HG02678 (cell line): ENCODE measurements at regions not wholly inside any gene's neighbourhood (a gene's known extent, or its start where the extent isn't known, plus 50 kb on each side); places are given as distances from the start of the nearest gene placed in this dataset.

Experiments
- ATAC-seq: cut with Tn5 transposase; IDR thresholded peaks from one replicate; pipeline ENCODE4 v1.9.1; 2021; ENCODE audit warnings: mild to moderate bottlenecking, moderate library complexity; ENCODE audit not compliant: unreplicated experiment

DNA sequence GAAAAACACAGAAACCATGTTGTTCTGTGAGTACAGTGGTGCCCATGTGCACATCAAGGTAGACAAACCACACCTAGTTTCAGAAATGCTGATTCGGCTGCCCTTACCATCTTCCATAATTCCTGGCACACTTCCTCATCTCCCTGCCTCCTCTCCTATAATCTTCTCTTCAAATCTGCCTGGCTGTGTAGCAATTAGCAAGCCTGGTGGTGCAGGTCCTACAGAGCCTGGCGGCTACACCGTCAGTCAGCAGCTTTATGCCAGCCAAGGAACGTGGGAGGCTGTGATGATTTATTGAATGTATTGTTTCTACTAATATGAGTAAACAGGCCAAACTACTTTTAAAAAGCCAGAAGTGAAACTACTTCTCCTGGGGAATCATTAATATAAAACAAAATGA, 106.8 kb downstream of the SEMA6D start:
- ATAC-seq: no peak

- no peak for ATAC-seq
Observed at GRCh38 chr15:47829667-47830066, 112.4 kb downstream of the SEMA6D start.

- no peak for ATAC-seq
Observed at GRCh38 chr15:47834093-47834492, 116.8 kb downstream of the SEMA6D start.

DNA sequence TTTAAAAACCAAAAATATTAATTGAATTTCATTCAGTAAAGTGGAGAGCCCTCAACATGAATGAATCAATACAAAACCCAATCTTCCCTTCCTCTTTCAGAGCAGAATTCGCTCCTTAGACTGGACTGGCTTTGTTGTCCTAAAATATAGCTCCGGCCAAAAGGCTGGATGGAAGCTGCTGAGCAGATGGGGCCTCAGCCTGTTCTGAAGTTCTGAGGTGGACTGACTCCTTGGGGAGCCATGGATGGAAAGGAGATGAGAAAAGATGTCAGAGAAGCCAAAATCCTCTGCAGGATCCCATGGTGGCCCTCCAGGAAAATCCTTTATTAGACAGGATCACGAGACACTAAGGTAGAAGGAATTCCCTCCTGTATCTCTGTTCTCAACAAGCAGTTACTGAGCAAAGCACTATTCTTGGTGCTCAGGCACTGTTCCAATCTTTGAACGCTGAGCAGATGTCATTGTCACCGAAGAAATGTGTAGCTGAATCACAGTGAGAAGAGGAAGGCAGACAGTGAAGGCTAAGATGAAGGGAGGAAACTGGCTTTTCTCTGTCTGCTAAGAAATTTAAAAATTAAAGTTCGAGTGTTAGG, 122.0 kb downstream of the SEMA6D start:
- no peak for ATAC-seq

DNA sequence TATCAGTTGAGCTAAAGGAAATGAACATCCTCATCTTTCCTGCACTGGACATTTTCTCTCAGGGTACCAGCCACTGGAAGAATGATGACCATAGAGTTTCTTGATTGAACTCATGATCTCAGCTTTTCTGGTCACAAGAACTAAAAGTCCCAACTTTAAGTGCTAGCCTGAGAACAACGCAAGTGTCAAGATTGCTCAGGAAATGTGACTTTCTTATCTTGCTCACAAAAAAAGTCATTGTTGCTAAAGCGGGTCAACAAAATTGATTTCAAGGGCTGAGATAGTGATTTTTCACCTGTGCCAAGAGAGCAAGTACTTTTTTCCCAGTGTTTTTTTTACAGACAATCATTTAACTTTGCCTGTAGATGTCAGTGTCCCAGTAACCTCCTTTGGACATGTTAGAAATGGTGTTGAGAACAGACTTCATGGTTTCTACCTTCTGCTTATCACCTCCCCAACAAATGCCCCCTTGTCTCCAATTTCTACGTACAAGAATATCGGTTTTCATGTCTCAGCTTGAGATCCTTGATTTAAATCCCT, 125.9 kb downstream of the SEMA6D start:
- no peak for ATAC-seq

- ATAC-seq: no peak
Observed at GRCh38 chr15:47844437-47844836, 127.1 kb downstream of the SEMA6D start.

DNA sequence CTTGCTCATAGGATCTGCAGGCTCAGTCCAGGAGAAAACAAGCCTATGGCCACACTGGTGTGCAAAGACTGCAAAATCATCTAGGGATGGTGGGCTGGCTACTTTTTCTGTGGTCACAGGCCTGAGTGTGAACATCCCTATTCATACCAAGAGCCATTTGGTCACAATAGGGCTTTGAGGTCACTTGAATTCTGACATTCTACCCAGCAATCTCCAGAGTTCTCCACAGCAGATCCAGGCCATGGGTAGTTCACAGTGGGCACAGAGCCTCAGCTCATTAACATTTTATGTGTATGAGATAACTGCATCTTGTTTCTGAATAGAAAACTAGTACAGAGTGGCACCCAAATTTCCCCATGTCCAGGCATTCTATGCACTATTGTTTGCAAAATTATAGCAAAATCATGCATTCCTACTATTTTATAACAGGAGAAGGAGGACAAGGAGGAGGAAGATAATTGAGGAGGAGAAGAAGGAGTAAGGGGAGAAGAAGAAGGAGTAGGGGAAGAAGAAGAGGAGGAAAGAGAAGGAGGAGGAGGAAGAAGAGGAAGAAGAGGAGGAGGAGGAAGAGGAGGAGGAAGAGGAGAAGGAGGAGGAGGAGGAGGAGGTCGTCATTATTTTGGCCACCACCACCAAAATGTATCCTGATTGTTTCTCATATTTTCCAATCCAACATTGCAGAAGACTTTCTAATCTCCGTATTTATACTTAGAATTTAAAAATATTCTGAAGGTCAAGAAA, 129.0 kb downstream of the SEMA6D start:
- ATAC-seq: no peak

GRCh38 chr15:47846876-47847275, 129.6 kb downstream of the SEMA6D start:
- no peak for ATAC-seq

- no peak for ATAC-seq
Observed at GRCh38 chr15:47856071-47856470, 138.8 kb downstream of the SEMA6D start.

- ATAC-seq: no peak
Observed at GRCh38 chr15:47857014-47857775, 139.9 kb downstream of the SEMA6D start.

DNA sequence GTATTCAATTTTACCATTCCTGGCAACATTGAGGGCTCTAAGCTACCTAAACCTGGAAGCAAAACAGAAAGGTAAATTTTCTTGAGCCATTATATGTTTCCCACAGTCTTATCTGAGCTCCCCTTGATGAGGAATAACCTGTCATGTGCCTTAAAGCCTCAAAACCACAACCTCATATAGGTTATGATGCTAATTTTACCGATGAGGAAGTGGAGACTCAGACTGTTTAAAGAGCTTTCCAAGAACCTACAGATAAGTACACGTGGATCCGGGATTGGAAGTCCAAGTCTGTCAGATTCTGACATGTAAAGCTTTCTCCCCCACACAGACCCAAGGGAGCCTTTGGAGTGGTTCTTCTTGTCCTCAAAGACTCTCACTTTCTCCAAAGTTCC, 140.5 kb downstream of the SEMA6D start:
- ATAC-seq: no peak

DNA sequence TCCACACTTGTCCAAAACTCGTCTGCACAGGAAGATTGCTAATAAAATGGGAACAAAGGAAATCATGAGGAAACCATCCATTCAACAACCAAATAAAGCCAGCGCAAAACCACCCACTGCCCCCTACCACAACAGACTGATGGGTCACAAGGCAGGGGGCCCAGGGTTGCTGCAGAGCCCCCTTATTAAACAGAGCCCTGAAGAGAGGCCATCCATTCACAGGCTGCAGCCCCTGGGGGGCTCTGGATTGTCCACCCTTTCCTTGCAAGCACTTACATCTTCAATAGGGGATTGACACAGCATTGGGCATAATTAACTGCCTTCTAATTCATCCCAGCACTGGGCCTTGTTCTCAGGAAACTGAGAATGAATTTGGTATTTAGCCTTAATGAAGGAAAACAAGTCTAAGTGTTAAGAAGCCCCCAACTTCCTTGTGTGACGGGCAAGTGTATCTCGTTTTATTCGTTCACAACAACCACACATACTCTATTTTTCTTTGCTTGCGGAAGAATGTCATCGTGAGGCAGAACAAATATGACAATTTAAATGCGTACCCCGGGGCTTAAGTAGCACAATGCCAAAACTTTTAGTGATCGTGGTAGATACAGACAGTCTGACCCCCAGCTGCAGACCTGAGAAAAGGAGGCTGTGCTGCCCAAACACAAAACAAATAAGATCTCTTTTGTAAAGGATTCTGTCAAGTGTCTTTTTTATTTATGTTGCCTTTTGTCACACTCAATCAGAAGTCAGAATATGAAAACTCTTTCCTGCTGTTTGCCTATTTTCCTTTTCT, 144.0 kb downstream of the SEMA6D start:
- no peak for ATAC-seq

DNA sequence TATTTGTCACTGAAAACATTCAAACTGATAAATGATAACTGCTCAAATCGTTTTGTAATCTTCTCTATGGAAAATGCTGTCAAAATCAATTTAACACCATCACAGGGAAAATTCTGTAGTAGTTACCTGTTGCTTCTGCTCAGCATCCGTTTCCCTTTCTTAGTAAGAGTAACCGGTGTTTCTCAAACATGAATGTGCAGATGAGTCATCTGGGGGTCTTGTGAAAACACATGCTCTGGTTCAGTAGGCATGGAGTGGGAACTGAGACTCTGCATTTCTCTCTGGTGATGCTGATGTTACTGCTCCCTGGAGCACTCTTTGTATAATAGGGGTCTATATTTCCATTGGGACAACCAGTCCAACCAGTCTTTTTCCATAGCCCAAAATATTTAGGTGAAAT, 145.1 kb downstream of the SEMA6D start:
- no peak for ATAC-seq

- ATAC-seq: no peak
Observed at GRCh38 chr15:47866446-47866845, 149.1 kb downstream of the SEMA6D start.

- ATAC-seq: no peak
Observed at GRCh38 chr15:47870300-47870955, 153.1 kb downstream of the SEMA6D start.

- ATAC-seq: no peak
Observed at GRCh38 chr15:47870956-47871625, 153.8 kb downstream of the SEMA6D start.

- ATAC-seq: no peak
Observed at GRCh38 chr15:47872208-47872607, 154.9 kb downstream of the SEMA6D start.

DNA sequence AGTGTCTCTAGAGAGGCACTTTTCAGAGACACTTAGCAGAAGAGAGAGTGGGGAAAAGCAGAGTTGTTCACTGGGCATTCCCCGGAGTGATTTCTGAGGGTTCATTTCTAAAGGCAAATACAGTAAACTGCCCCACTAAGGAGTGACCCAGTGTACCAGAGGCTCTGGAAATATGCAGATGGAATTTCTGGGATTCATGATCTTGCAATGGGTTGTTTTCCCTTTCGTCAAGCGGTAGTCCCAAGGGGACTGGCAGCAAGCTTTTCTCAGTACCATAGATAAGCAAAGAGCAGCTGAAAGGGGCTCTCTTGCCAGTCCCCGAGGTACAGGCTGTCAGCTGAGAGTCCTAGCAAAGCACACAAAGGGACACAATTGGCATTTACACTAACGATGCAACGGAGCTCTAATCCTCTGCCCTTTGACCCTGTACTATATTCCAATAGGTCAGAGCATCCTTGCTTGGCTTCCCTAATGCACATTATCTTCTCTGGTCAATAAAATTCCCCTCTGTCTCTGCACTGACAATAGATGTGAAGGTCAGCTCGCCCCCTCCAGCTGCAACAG, 155.6 kb downstream of the SEMA6D start:
- no peak for ATAC-seq

DNA sequence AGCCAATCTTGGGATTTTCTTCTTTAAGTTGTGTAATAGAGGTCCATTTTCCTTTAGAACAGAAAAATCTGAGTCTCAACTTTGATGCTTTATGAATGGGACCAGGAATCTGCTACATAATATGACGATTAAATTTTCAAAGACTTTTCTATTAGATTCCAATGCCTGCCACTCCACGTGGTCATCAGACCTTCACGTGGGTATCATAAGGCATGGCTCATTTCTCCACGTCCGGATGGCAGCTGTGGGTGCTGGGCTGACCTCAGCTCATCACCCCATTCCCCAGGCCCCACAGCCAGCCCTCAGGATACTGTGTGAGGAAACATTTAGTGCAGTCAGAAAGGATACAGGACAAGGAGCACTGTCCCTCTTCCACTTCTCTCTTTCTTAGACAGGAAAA, 159.7 kb downstream of the SEMA6D start:
- ATAC-seq: no peak

- no peak for ATAC-seq
Observed at GRCh38 chr15:47877836-47878235, 160.5 kb downstream of the SEMA6D start.
